Midbrain (tissue), 1 donor: ENCODE measurements at regions not wholly inside any gene's neighbourhood (a gene's known extent, or its start where the extent isn't known, plus 50 kb on each side); places are given as distances from the start of the nearest gene placed in this dataset.

ENCODE experiments used
- DNase-seq: peaks from one replicate; lab custom pipeline; 2025; lab: John Stamatoyannopoulos, UW

DNA sequence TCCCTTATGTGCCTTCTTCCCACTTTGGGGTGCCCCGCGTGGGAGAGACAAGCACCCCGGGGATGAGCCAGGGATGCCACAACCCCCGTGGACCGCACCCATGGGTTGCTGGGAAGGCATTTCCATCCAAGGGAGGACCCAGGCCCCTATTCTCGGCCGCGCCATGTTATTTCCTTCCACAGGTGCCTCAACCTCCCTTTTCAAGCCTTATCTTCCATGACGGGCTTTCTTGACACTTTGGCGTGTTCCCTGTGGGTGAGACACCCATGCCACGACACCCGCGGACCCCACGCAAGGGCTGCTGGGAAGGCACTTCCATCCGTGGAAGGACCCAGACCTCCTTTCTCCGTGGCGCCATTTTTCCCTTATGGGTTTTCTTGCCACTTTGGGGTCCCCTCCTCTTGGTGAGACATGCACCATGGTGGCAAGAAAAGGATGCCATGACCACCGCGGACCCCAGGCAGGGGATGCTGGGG is 269.2 kb downstream of the ALG10 start:
- DNase-seq: no peak

GRCh38 chr12:34292736-34293625 is 270.7 kb downstream of the ALG10 start:
- DNase-seq: no peak

- no peak for DNase-seq
Observed at GRCh38 chr12:34294137-34294536, 271.8 kb downstream of the ALG10 start.

GRCh38 chr12:34294671-34295365 is 272.5 kb downstream of the ALG10 start:
- DNase-seq: no peak

DNA sequence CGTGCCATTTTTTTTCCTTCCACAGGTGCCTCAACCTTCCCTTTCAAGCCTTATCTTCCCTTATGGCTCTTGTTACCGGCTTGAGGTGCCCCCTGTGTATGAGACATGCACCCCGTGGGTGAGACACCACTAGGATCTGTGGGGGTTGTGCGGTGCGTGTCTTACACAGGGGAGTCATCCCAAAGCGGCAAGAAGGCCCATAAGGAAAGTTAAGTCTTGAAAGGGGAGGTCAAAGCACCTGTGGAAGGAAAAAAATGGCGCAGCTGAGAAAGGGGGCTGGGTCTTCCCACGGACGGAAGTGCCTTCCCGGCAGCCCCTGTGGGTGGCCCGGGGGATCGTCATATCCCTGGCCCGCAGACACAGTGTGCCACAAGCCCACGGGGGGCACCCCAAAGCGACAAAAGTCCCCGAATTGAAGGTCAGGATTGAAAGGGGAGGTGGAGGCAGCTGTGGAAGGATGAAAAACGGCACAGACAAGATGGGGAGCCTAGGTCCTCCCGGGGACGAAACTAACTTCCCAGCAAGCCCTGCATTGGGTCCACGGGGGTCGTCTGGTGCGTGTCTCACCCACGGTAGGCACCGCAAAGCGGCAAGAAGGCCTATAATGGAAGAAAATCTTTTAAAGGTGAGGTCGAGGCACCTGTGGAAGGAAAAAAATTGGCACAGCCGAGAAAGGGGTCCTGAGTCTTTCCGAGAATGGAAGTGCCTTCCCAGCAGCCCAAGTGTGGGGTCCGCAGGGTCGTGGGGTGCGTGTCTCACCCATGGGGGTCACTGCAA is 273.3 kb downstream of the ALG10 start:
- DNase-seq: no peak

- no peak for DNase-seq
Observed at GRCh38 chr12:34296143-34297041, 274.1 kb downstream of the ALG10 start.

GRCh38 chr12:34297126-34297789 is 275.0 kb downstream of the ALG10 start:
- DNase-seq: no peak

GRCh38 chr12:34297790-34298164 is 275.5 kb downstream of the ALG10 start:
- DNase-seq: no peak

- no peak for DNase-seq
Observed at GRCh38 chr12:34298176-34298970, 276.1 kb downstream of the ALG10 start.

- no peak for DNase-seq
Observed at GRCh38 chr12:34298971-34299801, 276.9 kb downstream of the ALG10 start.

DNA sequence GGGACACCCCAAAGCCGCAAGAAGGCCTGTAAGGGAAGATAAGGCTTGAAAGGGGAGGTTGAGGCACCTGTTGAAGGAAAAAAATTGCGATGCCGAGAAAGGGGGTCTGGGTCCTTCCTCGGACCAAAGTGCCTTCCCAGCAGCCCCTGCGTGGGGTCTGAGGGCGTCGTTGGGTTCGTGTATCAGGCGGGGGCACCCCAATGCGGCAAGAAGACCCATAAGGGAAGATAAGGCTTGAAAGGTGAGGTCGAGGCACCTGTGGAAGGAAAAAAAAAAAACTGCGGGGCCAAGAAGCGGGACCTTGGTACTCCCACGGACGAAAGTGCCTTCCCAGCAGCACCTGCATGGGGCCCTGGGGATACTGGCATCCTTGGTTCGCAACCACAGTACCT is 277.5 kb downstream of the ALG10 start:
- no peak for DNase-seq

- no peak for DNase-seq
Observed at GRCh38 chr12:34300376-34301250, 278.3 kb downstream of the ALG10 start.

GRCh38 chr12:34301251-34302130 is 279.2 kb downstream of the ALG10 start:
- DNase-seq: no peak

DNA sequence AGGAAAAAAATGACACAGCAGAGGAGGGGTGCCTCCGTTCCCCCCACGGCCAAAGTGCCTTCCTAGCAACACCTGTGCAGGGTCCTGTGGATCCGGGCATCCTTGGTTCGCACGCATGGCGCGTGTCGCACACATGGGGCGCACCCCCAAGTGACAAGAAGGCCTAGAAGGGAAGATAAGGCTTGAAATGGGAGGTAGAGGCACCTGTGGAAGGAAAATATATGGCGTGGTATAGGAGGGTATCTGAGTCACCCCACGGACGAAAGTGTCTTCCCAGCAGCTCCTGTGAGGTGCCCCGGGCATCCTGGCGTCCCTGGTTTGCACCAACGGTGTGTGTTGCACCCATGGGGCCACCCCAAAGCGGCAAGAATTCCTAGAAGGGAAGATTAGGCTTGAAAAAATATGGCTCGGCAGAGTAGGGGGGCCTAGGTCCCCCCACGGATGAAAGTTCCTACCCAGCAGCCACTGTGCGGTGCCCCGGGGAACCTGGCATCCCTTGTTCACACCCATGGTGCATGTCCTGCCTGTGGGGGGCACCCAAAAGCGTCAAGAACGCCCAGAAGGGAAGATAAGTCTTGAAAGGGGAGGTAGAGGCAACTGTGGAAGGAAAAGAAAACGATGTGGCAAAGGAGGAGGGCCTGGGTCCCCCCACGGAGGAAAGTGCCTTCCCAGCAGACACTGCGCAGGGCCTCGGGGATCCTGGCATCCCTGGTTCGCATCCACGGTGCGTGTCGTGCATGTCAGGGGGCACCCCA is 280.0 kb downstream of the ALG10 start:
- no peak for DNase-seq

DNA sequence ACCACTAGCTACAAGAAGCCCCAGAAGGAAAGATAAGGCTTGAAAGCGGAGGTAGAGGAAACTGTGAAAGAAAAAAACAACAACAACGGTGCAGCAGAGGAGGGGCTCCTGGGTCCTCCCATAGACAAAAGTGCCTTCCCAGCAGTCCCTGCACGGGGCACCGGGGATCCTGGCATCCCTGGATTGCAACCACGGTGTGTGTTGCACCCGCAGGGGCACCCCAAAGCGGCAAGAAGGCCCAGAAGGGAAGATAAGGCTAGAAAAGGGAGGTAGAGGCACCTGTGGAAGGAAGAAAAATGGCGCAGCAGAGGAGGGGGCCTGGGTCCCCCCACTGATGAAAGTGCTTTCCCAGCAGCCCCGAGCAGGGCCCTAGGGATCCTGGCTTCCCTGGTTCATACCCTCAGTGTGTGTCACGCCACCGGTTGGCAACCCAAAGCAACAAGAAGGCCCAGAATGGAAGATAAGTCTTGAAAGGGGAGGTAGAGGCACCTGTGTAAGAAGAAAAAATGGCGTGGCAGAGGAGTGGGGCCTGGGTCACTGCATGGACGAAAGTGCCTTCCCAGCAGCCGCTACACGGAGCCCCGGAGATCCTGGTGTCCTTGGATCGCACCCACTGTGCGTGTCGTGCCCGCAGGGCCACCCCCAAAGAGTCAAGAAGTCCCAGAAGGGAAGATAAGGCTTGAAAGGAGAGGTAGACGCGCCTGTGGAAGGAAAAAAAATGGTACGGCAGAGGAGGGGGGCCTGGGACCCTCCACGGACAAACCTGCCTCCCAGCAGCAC is 281.0 kb downstream of the ALG10 start:
- DNase-seq: no peak

- DNase-seq: no peak
Observed at GRCh38 chr12:34304001-34304400, 281.7 kb downstream of the ALG10 start.
